ENCODE measurements at regions not wholly inside any gene's neighbourhood (a gene's known extent, or its start where the extent isn't known, plus 50 kb on each side); places are given as distances from the start of the nearest gene placed in this dataset.
"Not testable (repeated sequence)": the region's sequence is repeated elsewhere in the genome, so short reads cannot be mapped to it uniquely, and the experiment has no call there.

- H3K4me3 ChIP-seq (replicated peaks; ENCODE audit: insufficient read depth, low read length); H3K27ac ChIP-seq (replicated peaks); DNase-seq (ENCODE audit: low read depth in 1 of 2, low spot score in 1 of 2): not testable (repeated sequence)
- H3K27me3 ChIP-seq (ENCODE audit: insufficient read depth, poor library complexity, severe bottlenecking) = peaks cover 12% of the 10 kb centered on the region
These were observed 87.1 kb upstream of the CCDC180 start for GRCh38 chr9:97220396-97220795.

- H3K4me3 ChIP-seq (replicated peaks; ENCODE audit: insufficient read depth, low read length); DNase-seq (ENCODE audit: low read depth in 1 of 2, low spot score in 1 of 2); H3K27ac ChIP-seq (replicated peaks): not testable (repeated sequence)
- H3K27me3 ChIP-seq (ENCODE audit: insufficient read depth, poor library complexity, severe bottlenecking) = peaks cover 12% of the 10 kb centered on the region
These were observed 87.9 kb upstream of the CCDC180 start for GRCh38 chr9:97219443-97220140.

GRCh38 chr9:97215127-97215526 lies 92.3 kb upstream of the CCDC180 start:
- H3K27ac ChIP-seq (replicated peaks); H3K4me3 ChIP-seq (replicated peaks; ENCODE audit: insufficient read depth, low read length); DNase-seq (ENCODE audit: low read depth in 1 of 2, low spot score in 1 of 2); H3K27me3 ChIP-seq (ENCODE audit: insufficient read depth, poor library complexity, severe bottlenecking): not testable (repeated sequence)

GRCh38 chr9:97214556-97214955 lies 92.9 kb upstream of the CCDC180 start:
- H3K4me3 ChIP-seq (replicated peaks; ENCODE audit: insufficient read depth, low read length); H3K27me3 ChIP-seq (ENCODE audit: insufficient read depth, poor library complexity, severe bottlenecking); DNase-seq (ENCODE audit: low read depth in 1 of 2, low spot score in 1 of 2); H3K27ac ChIP-seq (replicated peaks): not testable (repeated sequence)

GRCh38 chr9:97199683-97200082 lies 107.8 kb upstream of the CCDC180 start:
- not testable (repeated sequence) for H3K27me3 ChIP-seq (ENCODE audit: insufficient read depth, poor library complexity, severe bottlenecking); H3K4me3 ChIP-seq (replicated peaks; ENCODE audit: insufficient read depth, low read length); DNase-seq (ENCODE audit: low read depth in 1 of 2, low spot score in 1 of 2)

GRCh38 chr9:97193767-97194166 lies 113.7 kb upstream of the CCDC180 start:
- DNase-seq (ENCODE audit: low read depth in 1 of 2, low spot score in 1 of 2); H3K27me3 ChIP-seq (ENCODE audit: insufficient read depth, poor library complexity, severe bottlenecking); H3K4me3 ChIP-seq (replicated peaks; ENCODE audit: insufficient read depth, low read length): not testable (repeated sequence)

More at GRCh38 chr9:97199683-97200082, 107.8 kb upstream of the CCDC180 start:
- H3K27ac ChIP-seq (replicated peaks) = not testable (repeated sequence)

GRCh38 chr9:97188545-97188944 lies 118.9 kb upstream of the CCDC180 start:
- TF ChIP-seq SPI1 (IDR thresholded peaks at IDR 0.05; ENCODE audit: borderline replicate concordance, low read depth) = no peak
- no peak for TF ChIP-seq REST (IDR thresholded peaks at IDR 0.05; ENCODE audit: insufficient replicate concordance, low read depth)
- no peak for TF ChIP-seq POLR2AphosphoS5 (IDR thresholded peaks at IDR 0.05; ENCODE audit: low read depth)
- no peak for TF ChIP-seq GABPA (IDR thresholded peaks at IDR 0.05; ENCODE audit: low read depth)
- TF ChIP-seq CTCF (IDR thresholded peaks at IDR 0.05; ENCODE audit: insufficient read depth, low read length) = no peak
- no peak overlapping the region for H3K4me3 ChIP-seq (replicated peaks; ENCODE audit: insufficient read depth, low read length)
- DNase-seq (ENCODE audit: low read depth in 1 of 2, low spot score in 1 of 2) = no peak
- no peaks in the 10 kb centered on the region for H3K27me3 ChIP-seq (ENCODE audit: insufficient read depth, poor library complexity, severe bottlenecking)
- H3K27ac ChIP-seq (replicated peaks) = no peak overlapping the region

More at GRCh38 chr9:97193767-97194166, 113.7 kb upstream of the CCDC180 start:
- H3K27ac ChIP-seq (replicated peaks) = not testable (repeated sequence)

GRCh38 chr9:97187706-97188105 lies 119.8 kb upstream of the CCDC180 start:
- not testable (repeated sequence) for H3K27me3 ChIP-seq (ENCODE audit: insufficient read depth, poor library complexity, severe bottlenecking); DNase-seq (ENCODE audit: low read depth in 1 of 2, low spot score in 1 of 2); H3K27ac ChIP-seq (replicated peaks); H3K4me3 ChIP-seq (replicated peaks; ENCODE audit: insufficient read depth, low read length)

Measured in HL-60 (cell line).